ENCODE measurements at regions not wholly inside any gene's neighbourhood (a gene's known extent, or its start where the extent isn't known, plus 50 kb on each side); places are given as distances from the start of the nearest gene placed in this dataset.

GRCh38 chr4:34432706-34433105, 1811.6 kb downstream of the ARAP2 start:
- no peak for TF ChIP-seq CTCF (IDR thresholded peaks at IDR 0.05; ENCODE audit: low read length)
- no peak for TF ChIP-seq EZH2 (IDR thresholded peaks at IDR 0.05; ENCODE audit: borderline replicate concordance, low read length)

All from OCI-LY1 (cell line).